CD8-positive, alpha-beta memory T cell (primary cell): ENCODE measurements at regions not wholly inside any gene's neighbourhood (a gene's known extent, or its start where the extent isn't known, plus 50 kb on each side); places are given as distances from the start of the nearest gene placed in this dataset.

Experiments used
- CTCF ChIA-PET: fragments of 350-600 bp; sonication (Branson Sonifier 250); formaldehyde crosslinking; loops from one replicate; lab custom pipeline; 2021; ENCODE audit warnings: antibody characterized with exemption; lab: Charles Lee
- POLR2A ChIA-PET: fragments of 350-600 bp; sonication (Branson Sonifier 250); formaldehyde crosslinking; loops from one replicate; lab custom pipeline; 2021; ENCODE audit warnings: antibody characterized with exemption; lab: Charles Lee
- DNase-seq, 5 donors: peaks; one replicate each; pipeline versions ENCODE4 v3.0.0 to v3.0.0-alpha.2; 2020 to 2022; ENCODE audit warnings: mixed read lengths in 1 of 5
- H3K27ac ChIP-seq: one replicate; pipeline ENCODE4 v1.7.0; 2013; ENCODE audit warnings: low read depth, mild to moderate bottlenecking, low read length, moderate library complexity
- H3K27me3 ChIP-seq: 2 replicates; pipeline ENCODE4 v1.7.0; 2013; ENCODE audit warnings: low read length, mild to moderate bottlenecking; ENCODE audit not compliant: insufficient read depth, poor library complexity, severe bottlenecking
- H3K36me3 ChIP-seq: 2 replicates; pipeline ENCODE4 v1.7.0; 2013; ENCODE audit warnings: mild to moderate bottlenecking, low read length, moderate library complexity; ENCODE audit not compliant: insufficient read depth
- H3K4me1 ChIP-seq: 2 replicates; pipeline ENCODE4 v1.7.0; 2013; ENCODE audit warnings: mild to moderate bottlenecking, low read length, moderate library complexity; ENCODE audit not compliant: insufficient read depth
- H3K4me3 ChIP-seq: 2 replicates; pipeline ENCODE4 v1.7.0; 2013; ENCODE audit warnings: mild to moderate bottlenecking, low read length
- H3K9me3 ChIP-seq: 2 replicates; pipeline ENCODE4 v1.7.0; 2013; ENCODE audit warnings: mild to moderate bottlenecking, low read length
- H3K27ac Mint-ChIP-seq, 8 donors: one replicate each; pipeline ENCODE4 v1.8.0; 2020 to 2021; ENCODE audit warnings: mixed read lengths in 8 of 8, mild to moderate bottlenecking in 6 of 8, inconsistent platforms in 3 of 8, moderate library complexity in 3 of 8
- H3K27me3 Mint-ChIP-seq, 2 donors: one replicate each; pipeline ENCODE4 v1.8.0; 2020 to 2021; ENCODE audit warnings: mixed read lengths in 2 of 2, mild to moderate bottlenecking in 1 of 2, moderate library complexity in 1 of 2
- H3K36me3 Mint-ChIP-seq, 3 donors: one replicate each; pipeline ENCODE4 v1.8.0; 2020 to 2021; ENCODE audit warnings: mixed read lengths in 3 of 3, inconsistent platforms in 1 of 3, mild to moderate bottlenecking in 1 of 3
- H3K4me1 Mint-ChIP-seq, 3 donors: one replicate each; pipeline ENCODE4 v1.8.0; 2020 to 2021; ENCODE audit warnings: mixed read lengths in 3 of 3, inconsistent platforms in 1 of 3, mild to moderate bottlenecking in 1 of 3
- H3K4me3 Mint-ChIP-seq, 7 donors: one replicate each; pipeline ENCODE4 v1.8.0; 2020 to 2021; ENCODE audit warnings: mixed read lengths in 7 of 7, mild to moderate bottlenecking in 6 of 7, moderate library complexity in 4 of 7, inconsistent platforms in 2 of 7
- H3K9me3 Mint-ChIP-seq, 5 donors: one replicate each; pipeline ENCODE4 v1.8.0; 2020 to 2022; ENCODE audit warnings: mixed read lengths in 5 of 5, mild to moderate bottlenecking in 3 of 5, moderate library complexity in 2 of 5, inconsistent platforms in 1 of 5

GRCh38 chr13:64371045-64371444 lies 2859.1 kb downstream of the PCDH9 start:
- H3K27ac Mint-ChIP-seq = no peak overlapping the region
- H3K36me3 Mint-ChIP-seq = no peaks in the 10 kb centered on the region
- Histone ChIP-seq H3K36me3 (no peaks in the 10 kb centered on the region), H3K4me3 (no peak overlapping the region), H3K27me3 (no peaks in the 10 kb centered on the region), H3K9me3 (no peaks in the 10 kb centered on the region), H3K27ac (no peak overlapping the region), H3K4me1 (no peaks in the 10 kb centered on the region)
- H3K4me1 Mint-ChIP-seq = no peaks in the 10 kb centered on the region
- H3K4me3 Mint-ChIP-seq = peak overlapping the region in 1 of 7 donors; percentile 5
- H3K9me3 Mint-ChIP-seq = peaks cover 2 to 33% (median 18%) of the 10 kb centered on the region in 5 donors
- H3K27me3 Mint-ChIP-seq = no peaks in the 10 kb centered on the region
- ChIA-PET CTCF (no interaction called here), POLR2A (no interaction called here)
- DNase-seq = no peak

GRCh38 chr13:64369121-64369520 lies 2861.0 kb downstream of the PCDH9 start:
- no peak overlapping the region for H3K4me3 Mint-ChIP-seq
- no peak for DNase-seq
- Histone ChIP-seq H3K27ac (no peak overlapping the region), H3K9me3 (no peaks in the 10 kb centered on the region), H3K4me1 (no peaks in the 10 kb centered on the region), H3K36me3 (no peaks in the 10 kb centered on the region), H3K27me3 (no peaks in the 10 kb centered on the region), H3K4me3 (no peak overlapping the region)
- H3K9me3 Mint-ChIP-seq = peaks cover 4 to 38% (median 13%) of the 10 kb centered on the region in 5 donors
- POLR2A ChIA-PET = no interaction called here
- H3K27ac Mint-ChIP-seq = no peak overlapping the region
- H3K4me1 Mint-ChIP-seq = no peaks in the 10 kb centered on the region
- H3K36me3 Mint-ChIP-seq = no peaks in the 10 kb centered on the region
- CTCF ChIA-PET = no interaction called here
- H3K27me3 Mint-ChIP-seq = no peaks in the 10 kb centered on the region

DNA sequence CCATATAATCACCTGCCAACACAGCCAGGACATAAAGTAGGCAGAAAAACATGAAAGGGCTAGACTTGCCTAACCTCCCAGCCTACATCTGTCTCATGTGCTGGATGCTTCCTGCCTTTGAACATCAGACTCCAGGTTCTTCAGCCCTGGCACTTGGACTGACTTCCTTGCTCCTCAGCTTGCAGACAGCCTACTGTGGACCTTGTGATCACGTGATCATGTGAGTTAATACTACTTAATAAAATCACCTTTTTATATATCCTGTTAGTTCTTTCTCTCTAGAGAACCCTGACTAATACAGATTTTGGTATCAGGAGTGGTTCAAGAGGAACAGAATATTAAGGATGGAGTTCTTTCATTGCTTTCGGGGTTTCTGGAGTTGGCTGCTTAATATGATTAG lies 2867.6 kb downstream of the PCDH9 start:
- Mint-ChIP-seq H3K4me3 (no peak overlapping the region), H3K27ac (no peak overlapping the region), H3K4me1 (no peaks in the 10 kb centered on the region), H3K9me3 (peaks cover 6 to 28% (median 11%) of the 10 kb centered on the region in 5 donors), H3K27me3 (no peaks in the 10 kb centered on the region), H3K36me3 (no peaks in the 10 kb centered on the region)
- no peaks in the 10 kb centered on the region for H3K9me3 ChIP-seq
- ChIA-PET CTCF (no interaction called here), POLR2A (no interaction called here)
- no peak overlapping the region for H3K4me3 ChIP-seq
- H3K27me3 ChIP-seq = no peaks in the 10 kb centered on the region
- no peaks in the 10 kb centered on the region for H3K4me1 ChIP-seq
- DNase-seq = no peak
- no peak overlapping the region for H3K27ac ChIP-seq
- H3K36me3 ChIP-seq = no peaks in the 10 kb centered on the region

- Mint-ChIP-seq H3K27me3 (no peaks in the 10 kb centered on the region), H3K4me3 (no peak overlapping the region), H3K9me3 (peaks cover 3 to 15% (median 6%) of the 10 kb centered on the region in 5 donors), H3K36me3 (no peaks in the 10 kb centered on the region), H3K27ac (no peak overlapping the region), H3K4me1 (no peaks in the 10 kb centered on the region)
- DNase-seq = no peak
- no peaks in the 10 kb centered on the region for H3K4me1 ChIP-seq
- no peak overlapping the region for H3K4me3 ChIP-seq
- H3K27ac ChIP-seq = no peak overlapping the region
- H3K9me3 ChIP-seq = no peaks in the 10 kb centered on the region
- ChIA-PET POLR2A (no interaction called here), CTCF (no interaction called here)
- H3K36me3 ChIP-seq = no peaks in the 10 kb centered on the region
- no peaks in the 10 kb centered on the region for H3K27me3 ChIP-seq
Observed at GRCh38 chr13:64347664-64348063, 2882.5 kb downstream of the PCDH9 start.

GRCh38 chr13:64339373-64340063 lies 2890.6 kb downstream of the PCDH9 start:
- Histone ChIP-seq H3K27me3 (no peaks in the 10 kb centered on the region), H3K9me3 (no peaks in the 10 kb centered on the region), H3K27ac (no peak overlapping the region), H3K36me3 (no peaks in the 10 kb centered on the region), H3K4me3 (no peak overlapping the region), H3K4me1 (no peaks in the 10 kb centered on the region)
- Mint-ChIP-seq H3K27ac (no peak overlapping the region), H3K4me3 (no peak overlapping the region), H3K36me3 (no peaks in the 10 kb centered on the region), H3K27me3 (no peaks in the 10 kb centered on the region), H3K9me3 (peaks cover 0 to 36% (median 3%) of the 10 kb centered on the region in 5 donors), H3K4me1 (no peaks in the 10 kb centered on the region)
- ChIA-PET CTCF (no interaction called here), POLR2A (no interaction called here)
- DNase-seq = no peak

DNA sequence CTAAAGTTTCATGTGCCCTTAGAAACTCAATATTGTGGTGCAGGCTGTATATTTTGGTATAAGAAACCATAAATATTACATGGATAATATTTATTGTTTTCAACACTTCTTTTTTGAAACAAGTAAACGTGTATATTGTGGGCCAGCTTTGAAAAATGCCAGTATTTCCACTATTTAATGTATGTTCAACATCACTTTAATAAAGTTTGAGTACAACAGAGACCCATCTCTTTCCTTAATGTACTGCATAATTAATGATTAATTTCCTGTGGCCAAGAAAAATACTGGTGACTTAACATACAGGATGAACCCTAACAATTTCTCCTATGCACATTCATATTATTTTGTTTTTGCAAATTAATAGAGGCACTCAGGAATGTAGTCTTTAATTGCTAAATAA lies 2891.5 kb downstream of the PCDH9 start:
- no peak for DNase-seq
- Histone ChIP-seq H3K27ac (no peak overlapping the region), H3K4me3 (no peak overlapping the region), H3K9me3 (no peaks in the 10 kb centered on the region), H3K36me3 (no peaks in the 10 kb centered on the region), H3K4me1 (no peaks in the 10 kb centered on the region), H3K27me3 (no peaks in the 10 kb centered on the region)
- no peaks in the 10 kb centered on the region for H3K27me3 Mint-ChIP-seq
- no peaks in the 10 kb centered on the region for H3K36me3 Mint-ChIP-seq
- H3K27ac Mint-ChIP-seq = no peak overlapping the region
- ChIA-PET CTCF (no interaction called here), POLR2A (no interaction called here)
- no peaks in the 10 kb centered on the region for H3K4me1 Mint-ChIP-seq
- H3K9me3 Mint-ChIP-seq = peaks cover 0 to 37% (median 3%) of the 10 kb centered on the region in 5 donors
- no peak overlapping the region for H3K4me3 Mint-ChIP-seq

DNA sequence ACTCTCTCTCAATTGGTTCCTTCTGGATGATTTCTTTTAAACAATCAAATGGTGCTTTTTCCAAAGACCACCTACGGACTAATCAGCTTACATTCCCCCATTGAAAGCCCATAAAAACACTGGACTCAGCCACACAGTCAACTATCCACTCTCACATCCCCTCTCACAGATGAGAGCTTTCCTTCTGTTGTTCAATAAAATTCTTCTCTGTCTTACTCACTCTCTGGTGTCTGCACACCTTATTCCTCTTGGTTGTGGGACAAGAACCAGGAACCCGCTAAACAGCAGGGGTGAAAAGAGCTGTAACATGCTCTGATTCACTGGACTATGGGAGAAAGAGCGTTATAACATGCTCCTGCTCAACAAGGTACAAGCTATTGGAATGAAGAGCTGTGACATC lies 2896.2 kb downstream of the PCDH9 start:
- no peak overlapping the region for H3K4me3 ChIP-seq
- H3K36me3 ChIP-seq = no peaks in the 10 kb centered on the region
- Mint-ChIP-seq H3K27ac (no peak overlapping the region), H3K4me3 (no peak overlapping the region), H3K9me3 (peaks cover 0 to 28% (median 2%) of the 10 kb centered on the region in 5 donors), H3K36me3 (no peaks in the 10 kb centered on the region), H3K27me3 (no peaks in the 10 kb centered on the region), H3K4me1 (no peaks in the 10 kb centered on the region)
- H3K27ac ChIP-seq = no peak overlapping the region
- ChIA-PET CTCF (no interaction called here), POLR2A (no interaction called here)
- no peak for DNase-seq
- H3K9me3 ChIP-seq = no peaks in the 10 kb centered on the region
- H3K4me1 ChIP-seq = no peaks in the 10 kb centered on the region
- H3K27me3 ChIP-seq = no peaks in the 10 kb centered on the region

DNA sequence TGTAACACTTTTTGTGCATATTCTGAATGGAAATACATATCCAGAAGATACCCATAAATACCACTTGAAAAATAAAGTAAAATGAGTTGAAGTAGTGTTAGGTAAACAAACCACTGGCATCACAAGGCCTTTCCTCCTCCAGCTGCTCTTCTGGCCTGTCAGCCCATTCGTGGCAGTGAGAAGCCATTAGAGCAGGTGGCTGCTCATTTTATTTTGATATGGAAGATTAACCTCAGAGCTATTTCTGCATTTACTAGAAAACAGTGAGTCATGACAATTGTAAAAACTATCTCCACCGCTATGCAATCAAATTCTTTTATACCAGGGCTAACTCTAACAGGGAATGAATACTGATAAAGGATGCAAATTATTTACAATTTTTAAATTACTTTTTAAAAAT lies 2898.1 kb downstream of the PCDH9 start:
- no peak overlapping the region for H3K4me3 ChIP-seq
- Mint-ChIP-seq H3K27me3 (no peaks in the 10 kb centered on the region), H3K9me3 (peaks cover 0 to 20% (median 4%) of the 10 kb centered on the region in 5 donors), H3K36me3 (no peaks in the 10 kb centered on the region), H3K4me1 (no peaks in the 10 kb centered on the region), H3K4me3 (no peak overlapping the region), H3K27ac (no peak overlapping the region)
- ChIA-PET CTCF (no interaction called here), POLR2A (no interaction called here)
- H3K27me3 ChIP-seq = no peaks in the 10 kb centered on the region
- no peak for DNase-seq
- no peaks in the 10 kb centered on the region for H3K9me3 ChIP-seq
- no peaks in the 10 kb centered on the region for H3K4me1 ChIP-seq
- no peak overlapping the region for H3K27ac ChIP-seq
- H3K36me3 ChIP-seq = no peaks in the 10 kb centered on the region
